Naive B cell (primary cell): ENCODE measurements at regions not wholly inside any gene's neighbourhood (a gene's known extent, or its start where the extent isn't known, plus 50 kb on each side); places are given as distances from the start of the nearest gene placed in this dataset.

Experiments used
- ATAC-seq, 2 donors: fragments of 150-1000 bp; cut with Tn5 transposase; 2 replicates each; pipeline ENCODE4 v1.10.0; 2021; ENCODE audit warnings: low read depth in 2 of 2, mild to moderate bottlenecking in 2 of 2, moderate library complexity in 2 of 2
- DNase-seq: peaks from one replicate; pipeline ENCODE4 v3.0.0; 2022
- H3K27ac Mint-ChIP-seq, 6 donors: one replicate each; pipeline ENCODE4 v1.8.0; 2020 to 2022; ENCODE audit warnings: mild to moderate bottlenecking in 6 of 6, mixed read lengths in 6 of 6, moderate library complexity in 5 of 6, inconsistent platforms in 2 of 6
- H3K27me3 Mint-ChIP-seq, 3 donors: one replicate each; pipeline ENCODE4 v1.8.0; 2021 to 2022; ENCODE audit warnings: mixed read lengths in 3 of 3, mild to moderate bottlenecking in 1 of 3
- H3K36me3 Mint-ChIP-seq, 2 donors: one replicate each; pipeline ENCODE4 v1.8.0; 2020 to 2022; ENCODE audit warnings: mixed read lengths in 2 of 2, inconsistent platforms in 1 of 2, mild to moderate bottlenecking in 1 of 2
- H3K4me1 Mint-ChIP-seq, 3 donors: one replicate each; pipeline ENCODE4 v1.8.0; 2020 to 2022; ENCODE audit warnings: mixed read lengths in 3 of 3, inconsistent platforms in 1 of 3, mild to moderate bottlenecking in 1 of 3, moderate library complexity in 1 of 3
- H3K4me3 Mint-ChIP-seq, 8 donors: one replicate each; pipeline ENCODE4 v1.8.0; 2020 to 2022; ENCODE audit warnings: mild to moderate bottlenecking in 8 of 8, mixed read lengths in 8 of 8, moderate library complexity in 8 of 8, inconsistent platforms in 2 of 8
- H3K9me3 Mint-ChIP-seq, 7 donors: one replicate each; pipeline ENCODE4 v1.8.0; 2020 to 2022; ENCODE audit warnings: mixed read lengths in 7 of 7, mild to moderate bottlenecking in 5 of 7, inconsistent platforms in 2 of 7, moderate library complexity in 1 of 7

DNA sequence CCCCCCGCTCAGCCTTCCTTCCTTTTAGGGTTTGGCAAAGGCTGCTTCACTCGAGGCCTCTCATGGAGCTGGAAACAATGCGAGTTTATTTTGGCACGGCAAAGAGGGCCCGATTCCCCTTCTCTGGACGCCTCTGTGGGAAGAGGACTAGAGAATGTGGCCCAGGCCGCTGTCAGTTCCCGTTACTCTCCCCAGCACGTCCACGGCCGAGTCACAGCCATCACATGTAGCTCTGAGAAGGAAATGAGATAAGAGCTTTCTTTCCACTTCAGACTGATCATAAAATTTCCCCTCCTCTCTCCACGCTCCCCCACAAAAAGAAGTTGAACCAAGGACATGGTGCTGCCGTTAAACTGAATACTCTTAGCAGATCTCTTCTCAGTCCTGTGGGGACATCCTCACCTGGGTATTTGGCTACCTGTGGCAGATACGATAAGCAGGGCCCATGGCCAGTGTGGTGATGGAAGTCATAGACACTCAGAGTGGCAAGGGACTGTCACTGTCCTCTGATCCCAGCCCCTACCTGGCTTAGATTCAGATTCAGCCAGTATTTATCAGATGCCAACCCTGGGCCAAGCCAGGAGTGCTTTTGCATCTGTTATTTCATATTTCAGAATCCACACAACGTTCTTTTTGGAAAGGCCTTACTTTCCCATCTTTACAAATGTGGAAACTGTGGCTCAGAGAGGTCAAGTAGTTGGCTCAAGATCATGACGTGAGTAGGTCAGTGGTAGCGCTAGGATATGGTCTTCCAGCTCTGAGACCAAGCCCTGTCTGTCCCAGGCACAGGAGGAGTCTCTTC lies 101.2 kb downstream of the MCFD2 start:
- H3K9me3 Mint-ChIP-seq = peaks cover 0 to 8% (median 3%) of the 10 kb centered on the region in 7 donors
- DNase-seq = no peak
- H3K27ac Mint-ChIP-seq = peak overlapping the region in 2 of 6 donors; percentile 60 to 74
- peaks cover 0 to 15% of the 10 kb centered on the region in 2 donors for H3K36me3 Mint-ChIP-seq
- H3K27me3 Mint-ChIP-seq = peaks cover 15 to 33% (median 22%) of the 10 kb centered on the region in 3 donors
- no peak overlapping the region for H3K4me3 Mint-ChIP-seq
- no peaks in the 10 kb centered on the region for H3K4me1 Mint-ChIP-seq
- ATAC-seq = no peak

DNA sequence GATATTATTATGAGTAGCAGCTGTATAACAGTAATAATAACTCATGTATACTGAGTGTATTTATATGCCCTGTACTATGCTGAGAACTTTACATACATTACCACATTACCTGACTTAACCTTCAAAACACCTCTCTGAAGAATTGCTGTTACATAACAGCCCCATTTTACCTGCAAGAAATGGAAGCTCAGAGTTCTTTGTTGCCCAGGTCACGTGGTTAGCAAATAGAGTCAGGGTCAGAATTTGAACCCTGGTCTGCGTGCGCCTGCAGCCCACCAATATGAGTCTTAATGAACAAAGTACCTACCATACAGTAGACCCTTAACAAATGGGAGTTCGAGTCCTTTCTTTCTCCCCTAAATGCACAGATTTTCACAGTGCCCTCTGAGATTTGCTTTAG lies 101.9 kb downstream of the MCFD2 start:
- H3K9me3 Mint-ChIP-seq = peaks cover 3 to 15% (median 9%) of the 10 kb centered on the region in 7 donors
- DNase-seq (no peak), ATAC-seq (no peak)
- peaks cover 2 to 22% of the 10 kb centered on the region in 2 donors for H3K36me3 Mint-ChIP-seq
- H3K27me3 Mint-ChIP-seq = peaks cover 15 to 33% (median 24%) of the 10 kb centered on the region in 3 donors
- H3K27ac Mint-ChIP-seq = no peak overlapping the region
- H3K4me3 Mint-ChIP-seq = no peak overlapping the region
- H3K4me1 Mint-ChIP-seq = no peaks in the 10 kb centered on the region

DNA sequence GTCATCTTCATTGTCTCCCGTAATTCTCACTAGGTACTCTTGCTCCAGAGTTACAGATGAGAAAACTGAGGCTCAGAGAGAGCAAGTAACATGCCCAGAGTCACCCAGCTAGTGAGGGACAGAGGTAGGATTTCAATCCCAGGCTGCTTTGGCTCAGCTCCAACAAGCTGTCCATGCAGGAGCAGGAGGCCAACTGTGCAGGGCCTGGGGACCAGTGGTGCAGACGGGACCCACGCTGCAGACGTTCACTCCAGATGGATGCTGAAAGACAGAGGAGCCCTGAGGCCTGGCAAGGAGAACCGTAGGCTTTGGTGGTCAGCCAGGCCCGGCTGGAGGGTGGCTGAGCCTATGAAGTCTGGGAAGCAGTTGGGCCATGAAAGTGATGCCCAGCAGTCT lies 102.6 kb downstream of the MCFD2 start:
- DNase-seq (no peak), ATAC-seq (no peak)
- peaks cover 5 to 17% (median 10%) of the 10 kb centered on the region in 7 donors for H3K9me3 Mint-ChIP-seq
- no peaks in the 10 kb centered on the region for H3K4me1 Mint-ChIP-seq
- H3K36me3 Mint-ChIP-seq = peaks cover 4 to 26% of the 10 kb centered on the region in 2 donors
- H3K4me3 Mint-ChIP-seq = no peak overlapping the region
- H3K27me3 Mint-ChIP-seq = peaks cover 15 to 33% (median 25%) of the 10 kb centered on the region in 3 donors
- peak overlapping the region in 1 of 6 donors; percentile 63 for H3K27ac Mint-ChIP-seq
